ENCODE measurements at regions not wholly inside any gene's neighbourhood (a gene's known extent, or its start where the extent isn't known, plus 50 kb on each side); places are given as distances from the start of the nearest gene placed in this dataset.

DNA sequence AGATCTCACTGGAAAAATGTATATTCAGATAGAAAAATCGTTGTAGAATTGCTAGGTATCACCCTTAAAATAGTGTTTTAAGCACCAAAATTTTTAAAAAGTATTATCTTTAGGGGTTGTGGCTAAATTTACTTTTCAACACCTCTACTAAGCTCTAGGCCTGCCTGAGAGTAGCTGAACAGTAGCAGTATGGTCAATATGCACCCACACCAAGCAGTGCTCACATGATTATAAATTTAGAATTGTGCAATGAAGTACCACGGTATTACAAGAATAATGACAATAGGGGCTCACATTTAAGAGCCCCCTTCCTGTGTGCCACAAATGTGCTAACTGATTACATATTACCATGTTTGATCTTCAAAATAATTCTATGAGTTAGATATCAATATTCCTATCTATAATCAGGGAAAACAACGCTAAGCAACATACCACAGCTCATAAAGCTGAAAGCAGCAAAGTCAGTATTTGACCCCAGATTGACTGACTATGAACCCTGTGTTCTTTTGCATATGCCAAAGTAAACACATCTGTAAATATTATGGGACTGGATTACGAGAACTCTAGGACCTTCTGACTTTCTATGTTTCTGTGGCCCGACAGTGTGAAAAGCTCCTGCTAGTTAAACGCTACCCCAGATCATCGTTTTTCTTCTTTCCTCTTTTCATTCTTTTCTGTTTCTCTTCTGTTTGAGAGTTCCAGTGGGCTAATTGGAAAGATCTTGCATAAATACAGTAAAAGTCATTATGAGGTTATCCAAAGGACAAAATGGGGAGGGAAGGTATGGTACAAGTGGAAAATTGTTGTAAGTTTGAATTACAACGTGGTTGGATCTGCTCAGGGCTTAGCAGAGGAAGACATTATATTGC is 201.1 kb upstream of the C1orf87 start:
- Histone ChIP-seq H3K27ac (replicated peaks) (no peak overlapping the region), H3K4me3 (replicated peaks; ENCODE audit: insufficient read depth, low read length) (no peak overlapping the region), H3K27me3 (ENCODE audit: insufficient read depth, poor library complexity, severe bottlenecking) (peaks cover 2% of the 10 kb centered on the region)
- TF ChIP-seq, protein P1, sequence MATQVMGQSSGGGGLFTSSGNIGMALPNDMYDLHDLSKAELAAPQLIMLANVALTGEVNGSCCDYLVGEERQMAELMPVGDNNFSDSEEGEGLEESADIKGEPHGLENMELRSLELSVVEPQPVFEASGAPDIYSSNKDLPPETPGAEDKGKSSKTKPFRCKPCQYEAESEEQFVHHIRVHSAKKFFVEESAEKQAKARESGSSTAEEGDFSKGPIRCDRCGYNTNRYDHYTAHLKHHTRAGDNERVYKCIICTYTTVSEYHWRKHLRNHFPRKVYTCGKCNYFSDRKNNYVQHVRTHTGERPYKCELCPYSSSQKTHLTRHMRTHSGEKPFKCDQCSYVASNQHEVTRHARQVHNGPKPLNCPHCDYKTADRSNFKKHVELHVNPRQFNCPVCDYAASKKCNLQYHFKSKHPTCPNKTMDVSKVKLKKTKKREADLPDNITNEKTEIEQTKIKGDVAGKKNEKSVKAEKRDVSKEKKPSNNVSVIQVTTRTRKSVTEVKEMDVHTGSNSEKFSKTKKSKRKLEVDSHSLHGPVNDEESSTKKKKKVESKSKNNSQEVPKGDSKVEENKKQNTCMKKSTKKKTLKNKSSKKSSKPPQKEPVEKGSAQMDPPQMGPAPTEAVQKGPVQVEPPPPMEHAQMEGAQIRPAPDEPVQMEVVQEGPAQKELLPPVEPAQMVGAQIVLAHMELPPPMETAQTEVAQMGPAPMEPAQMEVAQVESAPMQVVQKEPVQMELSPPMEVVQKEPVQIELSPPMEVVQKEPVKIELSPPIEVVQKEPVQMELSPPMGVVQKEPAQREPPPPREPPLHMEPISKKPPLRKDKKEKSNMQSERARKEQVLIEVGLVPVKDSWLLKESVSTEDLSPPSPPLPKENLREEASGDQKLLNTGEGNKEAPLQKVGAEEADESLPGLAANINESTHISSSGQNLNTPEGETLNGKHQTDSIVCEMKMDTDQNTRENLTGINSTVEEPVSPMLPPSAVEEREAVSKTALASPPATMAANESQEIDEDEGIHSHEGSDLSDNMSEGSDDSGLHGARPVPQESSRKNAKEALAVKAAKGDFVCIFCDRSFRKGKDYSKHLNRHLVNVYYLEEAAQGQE (IDR thresholded peaks at IDR 0.05; ENCODE audit: insufficient replicate concordance, low read depth), result no peak
- TF ChIP-seq GABPA (IDR thresholded peaks at IDR 0.05; ENCODE audit: low read depth) (no peak), SPI1 (IDR thresholded peaks at IDR 0.05; ENCODE audit: borderline replicate concordance, low read depth) (no peak), POLR2AphosphoS5 (IDR thresholded peaks at IDR 0.05; ENCODE audit: low read depth) (no peak)
- TF ChIP-seq, protein P2, sequence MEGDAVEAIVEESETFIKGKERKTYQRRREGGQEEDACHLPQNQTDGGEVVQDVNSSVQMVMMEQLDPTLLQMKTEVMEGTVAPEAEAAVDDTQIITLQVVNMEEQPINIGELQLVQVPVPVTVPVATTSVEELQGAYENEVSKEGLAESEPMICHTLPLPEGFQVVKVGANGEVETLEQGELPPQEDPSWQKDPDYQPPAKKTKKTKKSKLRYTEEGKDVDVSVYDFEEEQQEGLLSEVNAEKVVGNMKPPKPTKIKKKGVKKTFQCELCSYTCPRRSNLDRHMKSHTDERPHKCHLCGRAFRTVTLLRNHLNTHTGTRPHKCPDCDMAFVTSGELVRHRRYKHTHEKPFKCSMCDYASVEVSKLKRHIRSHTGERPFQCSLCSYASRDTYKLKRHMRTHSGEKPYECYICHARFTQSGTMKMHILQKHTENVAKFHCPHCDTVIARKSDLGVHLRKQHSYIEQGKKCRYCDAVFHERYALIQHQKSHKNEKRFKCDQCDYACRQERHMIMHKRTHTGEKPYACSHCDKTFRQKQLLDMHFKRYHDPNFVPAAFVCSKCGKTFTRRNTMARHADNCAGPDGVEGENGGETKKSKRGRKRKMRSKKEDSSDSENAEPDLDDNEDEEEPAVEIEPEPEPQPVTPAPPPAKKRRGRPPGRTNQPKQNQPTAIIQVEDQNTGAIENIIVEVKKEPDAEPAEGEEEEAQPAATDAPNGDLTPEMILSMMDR (IDR thresholded peaks at IDR 0.05; ENCODE audit: insufficient read depth, low read length), result no peak
- no peak for DNase-seq (ENCODE audit: low read depth in 1 of 2, low spot score in 1 of 2)

DNA sequence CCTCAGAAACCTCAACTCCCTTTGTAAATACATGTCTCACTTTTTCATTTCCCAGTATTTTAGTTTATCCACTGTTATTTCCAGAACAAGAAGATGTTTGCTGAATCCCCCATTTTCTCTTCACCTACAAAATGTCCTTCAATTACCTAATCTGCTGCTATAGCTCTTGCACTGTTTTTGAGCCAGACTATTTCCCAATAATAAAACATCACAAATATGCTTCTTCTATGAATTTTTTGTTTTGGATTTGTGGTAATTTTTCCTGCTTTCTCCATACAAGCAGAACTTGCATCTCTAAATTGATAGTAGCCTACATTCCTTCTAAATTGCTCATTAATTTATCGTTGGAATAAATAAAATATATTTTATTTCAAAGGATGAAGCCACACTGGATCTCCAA is 199.6 kb upstream of the C1orf87 start:
- no peak overlapping the region for H3K27ac ChIP-seq (replicated peaks)
- H3K4me3 ChIP-seq (replicated peaks; ENCODE audit: insufficient read depth, low read length), result no peak overlapping the region
- TF ChIP-seq, protein P1 (IDR thresholded peaks at IDR 0.05; ENCODE audit: insufficient replicate concordance, low read depth), result no peak
- TF ChIP-seq, protein P2 (IDR thresholded peaks at IDR 0.05; ENCODE audit: insufficient read depth, low read length), result no peak
- no peak for TF ChIP-seq GABPA (IDR thresholded peaks at IDR 0.05; ENCODE audit: low read depth)
- no peak for TF ChIP-seq POLR2AphosphoS5 (IDR thresholded peaks at IDR 0.05; ENCODE audit: low read depth)
- TF ChIP-seq SPI1 (IDR thresholded peaks at IDR 0.05; ENCODE audit: borderline replicate concordance, low read depth), result no peak
- peaks cover 2% of the 10 kb centered on the region for H3K27me3 ChIP-seq (ENCODE audit: insufficient read depth, poor library complexity, severe bottlenecking)
- no peak for DNase-seq (ENCODE audit: low read depth in 1 of 2, low spot score in 1 of 2)

DNA sequence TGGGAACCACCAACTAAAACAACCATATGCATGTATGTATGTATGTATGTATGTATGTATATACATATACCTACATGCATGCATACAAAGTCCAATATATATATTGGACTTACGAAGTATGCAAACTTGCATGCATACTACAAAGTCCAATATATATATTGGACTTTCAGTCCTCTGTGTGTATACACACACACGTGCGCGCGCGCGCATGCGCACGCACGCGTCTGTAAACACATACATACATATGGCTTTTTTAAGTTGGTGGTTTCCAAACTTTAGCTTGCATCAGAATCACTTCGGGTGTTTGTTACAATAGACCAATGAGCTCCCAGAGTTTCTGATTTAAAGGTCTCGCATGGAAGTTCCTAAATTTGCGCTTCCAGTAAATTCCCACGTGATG is 197.5 kb upstream of the C1orf87 start:
- H3K27me3 ChIP-seq (ENCODE audit: insufficient read depth, poor library complexity, severe bottlenecking), result peaks cover 3% of the 10 kb centered on the region
- no peak overlapping the region for H3K27ac ChIP-seq (replicated peaks)
- no peak for DNase-seq (ENCODE audit: low read depth in 1 of 2, low spot score in 1 of 2)
- TF ChIP-seq POLR2AphosphoS5 (IDR thresholded peaks at IDR 0.05; ENCODE audit: low read depth), result no peak
- TF ChIP-seq, protein P2 (IDR thresholded peaks at IDR 0.05; ENCODE audit: insufficient read depth, low read length), result no peak
- TF ChIP-seq, protein P1 (IDR thresholded peaks at IDR 0.05; ENCODE audit: insufficient replicate concordance, low read depth), result no peak
- no peak for TF ChIP-seq SPI1 (IDR thresholded peaks at IDR 0.05; ENCODE audit: borderline replicate concordance, low read depth)
- no peak for TF ChIP-seq GABPA (IDR thresholded peaks at IDR 0.05; ENCODE audit: low read depth)
- no peak overlapping the region for H3K4me3 ChIP-seq (replicated peaks; ENCODE audit: insufficient read depth, low read length)

Measured in HL-60 (cell line).